Duodenal mucosa (tissue), 2 donors: ENCODE measurements at regions not wholly inside any gene's neighbourhood (a gene's known extent, or its start where the extent isn't known, plus 50 kb on each side); places are given as distances from the start of the nearest gene placed in this dataset.
"Not testable (repeated sequence)": the region's sequence is repeated elsewhere in the genome, so short reads cannot be mapped to it uniquely, and the experiment has no call there.

Experiments
- H3K27ac ChIP-seq: one replicate; pipeline ENCODE4 v1.7.0; 2013; ENCODE audit warnings: low read depth, low read length
- H3K27me3 ChIP-seq, 2 donors: one replicate each; pipeline ENCODE4 v1.7.0; 2013; ENCODE audit warnings: low read length in 2 of 2, control low read depth in 1 of 2; ENCODE audit not compliant: insufficient read depth in 2 of 2, control insufficient read depth in 1 of 2
- H3K36me3 ChIP-seq, 2 donors: one replicate each; pipeline ENCODE4 v1.7.0; 2013; ENCODE audit warnings: low read length in 2 of 2, control low read depth in 1 of 2; ENCODE audit not compliant: insufficient read depth in 2 of 2, control insufficient read depth in 1 of 2
- H3K4me1 ChIP-seq, 2 donors: one replicate each; pipeline ENCODE4 v1.7.0; 2013; ENCODE audit warnings: low read length in 2 of 2, control low read depth in 1 of 2; ENCODE audit not compliant: insufficient read depth in 2 of 2, control insufficient read depth in 1 of 2
- H3K4me3 ChIP-seq, 2 donors: one replicate each; pipeline ENCODE4 v1.7.0; 2013; ENCODE audit warnings: low read length in 2 of 2, low read depth in 1 of 2
- H3K9ac ChIP-seq, 2 donors: one replicate each; pipeline ENCODE4 v1.7.0; 2013; ENCODE audit warnings: low read length in 2 of 2, low read depth in 1 of 2
- H3K9me3 ChIP-seq, 2 donors: one replicate each; pipeline ENCODE4 v1.7.0; 2013; ENCODE audit warnings: low read length in 2 of 2, control low read depth in 1 of 2; ENCODE audit not compliant: control insufficient read depth in 1 of 2

DNA sequence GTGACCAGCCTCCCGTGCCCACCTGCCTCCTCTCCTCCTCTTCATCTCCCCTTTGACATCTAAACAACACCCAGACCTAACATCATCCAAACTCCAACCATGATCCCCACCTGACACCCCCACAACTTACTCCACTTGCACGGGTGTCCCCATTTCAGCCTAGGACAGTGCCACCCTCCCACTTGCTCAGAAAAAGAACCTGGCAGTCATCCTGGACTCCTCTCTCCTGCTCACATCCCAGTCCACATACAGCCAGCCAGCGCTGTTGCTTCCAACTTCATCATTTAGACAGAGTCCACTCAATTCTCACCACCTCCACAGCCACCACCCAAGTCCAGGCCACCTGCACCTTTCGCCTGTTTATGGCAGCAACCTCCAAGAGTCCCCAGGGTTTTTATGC lies 485.7 kb downstream of the MN1 start:
- Histone ChIP-seq H3K4me3 (no peak overlapping the region), H3K9ac (no peak overlapping the region), H3K9me3 (peaks cover 0 to 3% of the 10 kb centered on the region in 2 donors), H3K36me3 (no peaks in the 10 kb centered on the region), H3K27me3 (no peaks in the 10 kb centered on the region), H3K4me1 (peaks cover 58 to 61% of the 10 kb centered on the region in 2 donors), H3K27ac (no peak overlapping the region)

DNA sequence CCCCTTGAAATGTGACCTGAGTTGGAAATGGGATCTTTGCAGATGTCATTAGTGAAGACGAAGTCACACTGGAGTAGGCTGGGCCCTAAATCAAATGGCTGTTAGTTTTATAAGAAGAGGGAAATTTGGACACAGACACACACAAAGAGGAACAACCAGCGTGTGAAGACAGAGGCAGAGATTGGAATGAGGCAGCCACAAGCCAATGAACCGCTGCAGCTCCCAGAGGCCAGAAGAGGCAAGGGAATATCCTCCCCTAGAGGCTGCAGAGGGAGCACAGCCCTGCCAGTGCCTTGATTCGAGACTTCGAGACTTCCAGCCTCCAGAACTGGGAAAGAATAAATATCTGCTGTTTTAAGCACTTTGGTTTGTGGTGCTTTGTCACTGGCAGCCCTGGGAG lies 484.5 kb downstream of the MN1 start:
- Histone ChIP-seq H3K36me3 (no peaks in the 10 kb centered on the region), H3K4me1 (peaks cover 52 to 53% of the 10 kb centered on the region in 2 donors), H3K4me3 (no peak overlapping the region), H3K9ac (no peak overlapping the region), H3K27ac (no peak overlapping the region), H3K9me3 (peaks cover 0 to 3% of the 10 kb centered on the region in 2 donors), H3K27me3 (no peaks in the 10 kb centered on the region)

DNA sequence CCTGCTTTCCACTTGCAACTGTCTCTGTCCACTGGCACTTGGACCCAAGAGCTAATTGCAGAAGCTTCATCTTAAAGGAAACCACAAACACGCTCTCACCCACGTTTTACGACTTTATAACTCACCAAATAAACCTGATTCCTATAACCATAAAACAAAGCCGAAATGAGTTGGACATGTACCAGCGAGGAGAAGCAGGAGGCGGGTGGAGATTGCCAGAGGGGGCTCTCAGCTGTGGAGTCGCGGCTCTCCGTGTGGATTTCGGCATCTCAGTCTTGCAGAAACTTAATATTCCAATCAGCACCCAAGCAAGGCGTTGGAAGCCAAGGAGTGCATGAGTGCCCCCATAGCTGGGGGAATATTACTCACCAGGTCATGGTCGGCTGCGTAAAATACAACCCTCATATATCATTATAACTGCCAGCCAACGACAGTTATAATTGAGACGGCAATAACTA lies 483.6 kb downstream of the MN1 start:
- H3K9ac ChIP-seq = no peak overlapping the region
- H3K36me3 ChIP-seq = no peaks in the 10 kb centered on the region
- H3K4me3 ChIP-seq = no peak overlapping the region
- peaks cover 0 to 3% of the 10 kb centered on the region in 2 donors for H3K9me3 ChIP-seq
- no peak overlapping the region for H3K27ac ChIP-seq
- peaks cover 0 to 5% of the 10 kb centered on the region in 2 donors for H3K27me3 ChIP-seq
- peaks cover 44 to 47% of the 10 kb centered on the region in 2 donors for H3K4me1 ChIP-seq

DNA sequence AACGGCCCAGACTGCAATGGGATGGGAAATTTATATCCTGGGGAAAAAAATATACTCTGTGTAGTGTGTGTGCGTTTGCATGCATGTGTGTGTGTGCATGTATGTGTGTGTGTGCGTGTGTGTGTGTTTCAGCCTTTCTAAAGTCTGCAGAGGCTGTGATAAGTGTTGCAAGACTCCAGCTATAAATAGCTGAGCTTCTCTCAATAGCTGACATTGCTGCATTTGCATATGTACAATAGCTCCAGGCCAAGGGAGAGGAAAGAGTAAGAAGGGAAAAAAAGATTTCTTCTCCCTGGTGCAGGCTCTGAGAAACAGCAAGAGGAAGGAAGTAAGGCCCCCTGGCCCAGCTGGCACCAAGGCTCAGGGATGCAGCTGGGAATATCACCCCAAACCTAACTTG lies 483.0 kb downstream of the MN1 start:
- H3K4me1 ChIP-seq = peaks cover 39 to 44% of the 10 kb centered on the region in 2 donors
- H3K9ac ChIP-seq = no peak overlapping the region
- peaks cover under 1 to 10% of the 10 kb centered on the region in 2 donors for H3K27me3 ChIP-seq
- no peak overlapping the region for H3K4me3 ChIP-seq
- H3K36me3 ChIP-seq = no peaks in the 10 kb centered on the region
- H3K27ac ChIP-seq = no peak overlapping the region
- peaks cover 0 to 3% of the 10 kb centered on the region in 2 donors for H3K9me3 ChIP-seq

DNA sequence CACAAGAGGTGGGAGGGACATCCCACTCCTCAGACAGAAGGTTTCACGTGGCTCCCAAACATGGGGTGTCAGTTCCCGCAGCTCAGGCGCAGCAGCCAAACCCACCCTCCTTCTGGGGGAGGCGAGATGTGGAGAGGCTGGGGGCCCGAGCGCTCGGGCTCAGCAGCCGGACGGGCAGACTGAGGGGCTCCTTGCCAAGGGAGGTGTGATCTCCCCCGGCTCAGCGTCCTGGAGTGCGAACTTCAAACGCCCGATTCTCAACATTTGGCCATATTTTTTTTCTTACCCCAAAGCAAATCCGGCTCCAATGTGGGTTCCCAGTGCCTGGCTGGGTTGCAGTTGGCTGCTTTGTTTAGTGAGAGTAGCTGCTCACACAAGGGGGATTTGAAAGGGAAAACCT lies 477.9 kb downstream of the MN1 start:
- H3K9ac ChIP-seq = no peak overlapping the region
- peaks cover 0 to 3% of the 10 kb centered on the region in 2 donors for H3K9me3 ChIP-seq
- peaks cover 2 to 6% of the 10 kb centered on the region in 2 donors for H3K4me1 ChIP-seq
- H3K4me3 ChIP-seq = no peak overlapping the region
- H3K27me3 ChIP-seq = peaks cover 2 to 20% of the 10 kb centered on the region in 2 donors
- no peak overlapping the region for H3K27ac ChIP-seq
- H3K36me3 ChIP-seq = no peaks in the 10 kb centered on the region

DNA sequence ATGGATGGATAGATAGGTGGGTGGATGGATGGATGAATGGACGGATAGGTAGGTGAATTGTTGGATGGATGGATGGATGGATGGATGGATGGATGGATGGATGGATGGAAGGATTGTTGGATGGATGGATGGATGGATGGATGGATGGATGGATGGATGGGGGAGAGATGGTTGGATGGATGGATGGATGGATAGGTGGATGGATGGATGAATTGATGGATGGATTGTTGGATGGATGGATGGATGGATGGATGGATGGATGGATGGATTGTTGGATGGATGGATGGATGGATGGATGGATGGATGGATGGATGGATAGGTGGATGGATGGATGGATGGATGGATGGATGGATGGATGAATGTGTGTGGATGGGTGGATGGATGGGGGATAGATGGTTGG lies 476.6 kb downstream of the MN1 start:
- H3K27me3 ChIP-seq = peaks cover 2 to 20% of the 10 kb centered on the region in 2 donors
- H3K9me3 ChIP-seq, H3K27ac ChIP-seq, H3K4me1 ChIP-seq, H3K9ac ChIP-seq, H3K36me3 ChIP-seq, H3K4me3 ChIP-seq: not testable (repeated sequence)

DNA sequence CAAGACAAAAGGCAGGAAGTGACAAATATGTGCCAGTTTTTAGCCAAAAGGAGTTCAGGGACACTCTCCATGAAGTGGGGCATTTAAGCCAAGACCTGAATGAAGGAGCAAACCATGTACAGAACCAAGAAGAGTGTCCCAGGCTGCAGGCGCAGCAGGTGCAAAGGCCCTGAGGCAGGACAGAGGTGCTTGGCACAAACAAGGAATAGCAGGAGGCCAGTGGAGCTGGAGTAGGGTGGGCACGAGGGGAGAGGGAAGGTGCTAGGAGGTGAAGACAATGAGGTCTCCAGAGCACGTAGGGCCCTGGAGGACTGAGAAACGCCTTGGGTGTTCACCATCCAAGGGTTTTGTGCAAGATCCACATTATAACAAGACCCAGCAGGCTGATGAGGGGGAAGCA lies 474.1 kb downstream of the MN1 start:
- H3K36me3 ChIP-seq = no peaks in the 10 kb centered on the region
- H3K4me1 ChIP-seq = no peaks in the 10 kb centered on the region
- H3K9ac ChIP-seq = no peak overlapping the region
- no peaks in the 10 kb centered on the region for H3K9me3 ChIP-seq
- H3K27ac ChIP-seq = no peak overlapping the region
- peaks cover 2 to 28% of the 10 kb centered on the region in 2 donors for H3K27me3 ChIP-seq
- no peak overlapping the region for H3K4me3 ChIP-seq

DNA sequence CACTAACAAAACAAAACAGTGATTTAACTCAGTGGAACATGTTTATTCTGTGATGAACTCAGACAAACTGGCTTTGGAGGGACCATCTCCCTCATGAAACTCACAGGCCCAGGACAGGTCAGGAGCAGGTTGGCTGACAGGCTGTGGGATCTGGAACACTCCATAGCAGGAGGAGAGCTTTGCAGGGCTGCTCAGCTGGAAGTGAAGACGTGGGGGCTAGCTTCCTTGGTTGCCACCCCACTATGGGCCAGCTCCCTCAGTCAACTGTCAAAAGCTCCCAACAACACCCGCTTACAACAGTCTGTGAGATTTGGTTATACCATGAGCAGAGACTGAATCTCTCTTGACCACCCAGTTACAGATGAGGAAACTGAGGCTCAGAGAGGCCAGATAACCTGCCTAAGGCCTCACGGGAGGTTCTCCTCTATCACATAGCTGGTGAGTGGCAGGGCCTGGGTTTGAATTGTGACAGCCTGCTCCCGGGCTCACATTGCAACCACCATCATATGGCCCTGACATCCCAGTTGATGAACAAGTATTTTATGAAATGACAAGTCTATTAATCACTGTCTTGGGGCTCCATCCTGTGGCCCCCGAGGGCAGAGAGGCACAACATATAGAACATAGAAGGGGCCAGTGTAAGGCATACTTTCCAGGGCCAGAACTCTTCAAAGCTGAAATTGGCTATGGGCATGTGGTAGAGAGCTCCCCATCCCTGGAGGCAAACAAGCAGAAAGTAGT lies 473.4 kb downstream of the MN1 start:
- Histone ChIP-seq H3K27ac (no peak overlapping the region), H3K27me3 (peaks cover 2 to 22% of the 10 kb centered on the region in 2 donors), H3K4me1 (no peaks in the 10 kb centered on the region), H3K36me3 (no peaks in the 10 kb centered on the region), H3K9ac (no peak overlapping the region), H3K4me3 (no peak overlapping the region), H3K9me3 (no peaks in the 10 kb centered on the region)

DNA sequence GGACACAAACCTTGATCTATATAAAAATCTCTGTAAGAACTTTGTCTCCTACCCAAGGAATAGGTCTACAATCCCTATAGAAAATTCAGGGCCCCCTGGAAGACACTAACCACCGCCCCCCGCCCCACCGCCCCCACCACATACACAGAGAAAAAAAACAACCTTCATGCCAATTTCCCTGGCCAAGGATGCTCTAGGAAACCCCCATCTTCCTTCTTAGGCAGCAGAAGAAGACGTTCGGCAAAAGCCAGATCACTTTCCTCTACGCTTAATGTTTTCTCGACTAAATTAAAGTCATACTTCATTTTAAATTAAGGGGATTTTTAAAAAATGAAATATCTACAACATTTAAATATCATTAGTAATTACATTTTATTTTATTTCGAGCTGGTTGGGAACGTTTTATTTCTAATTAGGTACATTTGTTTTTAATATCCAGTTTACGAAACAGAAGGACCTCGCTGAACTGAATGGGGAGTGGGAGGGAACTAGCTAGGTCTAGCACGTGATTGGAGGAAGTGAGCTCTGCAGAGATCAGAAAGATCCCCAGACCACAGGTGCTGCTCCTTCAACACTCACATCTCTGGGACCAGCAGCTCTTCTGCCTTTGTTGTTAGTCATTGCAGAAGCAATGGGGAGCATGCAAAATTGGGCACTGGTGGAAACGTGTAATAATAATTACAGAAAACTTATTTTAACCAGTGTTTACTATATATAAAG lies 472.3 kb downstream of the MN1 start:
- Histone ChIP-seq H3K27me3 (peaks cover 0 to 14% of the 10 kb centered on the region in 2 donors), H3K9ac (no peak overlapping the region), H3K9me3 (no peaks in the 10 kb centered on the region), H3K36me3 (no peaks in the 10 kb centered on the region), H3K27ac (no peak overlapping the region), H3K4me1 (no peaks in the 10 kb centered on the region), H3K4me3 (no peak overlapping the region)

DNA sequence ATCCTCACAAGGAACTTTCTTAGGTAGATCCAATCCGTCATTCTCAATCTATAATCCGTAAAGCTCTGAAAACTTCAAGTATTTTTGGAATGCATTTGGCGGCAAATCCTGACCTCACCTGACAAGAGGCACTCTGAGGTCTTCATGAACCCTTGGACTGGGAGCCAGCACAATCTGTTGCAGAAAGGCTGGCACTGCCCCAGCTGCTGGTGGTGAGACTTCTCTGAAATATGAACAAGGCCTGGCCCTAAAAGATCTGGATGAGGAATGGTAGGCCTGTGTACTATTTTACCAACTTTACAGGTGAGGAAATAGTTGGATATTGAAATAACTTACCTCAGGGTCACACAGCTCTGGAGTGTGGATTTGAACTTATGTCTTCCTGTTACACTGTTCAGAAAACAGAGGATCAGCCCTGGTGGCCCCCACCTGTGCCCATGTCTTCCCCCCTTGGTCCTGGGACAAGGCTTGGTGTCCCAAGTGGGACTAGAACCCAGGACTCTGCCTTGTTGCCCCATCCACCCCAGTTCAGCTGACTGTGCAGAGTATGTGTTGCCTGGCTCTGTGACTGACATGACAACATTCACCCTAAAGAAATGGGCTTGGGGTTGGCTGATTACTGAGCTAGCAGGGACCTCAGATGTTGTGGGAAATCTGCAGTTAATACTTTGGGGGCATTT lies 471.4 kb downstream of the MN1 start:
- no peak overlapping the region for H3K27ac ChIP-seq
- no peaks in the 10 kb centered on the region for H3K9me3 ChIP-seq
- H3K4me1 ChIP-seq = no peaks in the 10 kb centered on the region
- peaks cover 0 to 14% of the 10 kb centered on the region in 2 donors for H3K27me3 ChIP-seq
- no peak overlapping the region for H3K4me3 ChIP-seq
- no peaks in the 10 kb centered on the region for H3K36me3 ChIP-seq
- no peak overlapping the region for H3K9ac ChIP-seq
